GM18498 (cell line): ENCODE measurements at regions not wholly inside any gene's neighbourhood (a gene's known extent, or its start where the extent isn't known, plus 50 kb on each side); places are given as distances from the start of the nearest gene placed in this dataset.

Source experiments
- ATAC-seq: cut with Tn5 transposase; IDR thresholded peaks from one replicate; pipeline ENCODE4 v1.9.1; 2021; ENCODE audit warnings: mild to moderate bottlenecking, moderate library complexity; ENCODE audit not compliant: unreplicated experiment

- ATAC-seq = no peak
Observed at GRCh38 chrX:39609941-39610340, 487.8 kb downstream of the BCOR start.

- ATAC-seq = no peak
Observed at GRCh38 chrX:39611468-39611867, 486.3 kb downstream of the BCOR start.

GRCh38 chrX:39613482-39613995, 484.2 kb downstream of the BCOR start:
- ATAC-seq = peak; percentile 47

- ATAC-seq = peak; percentile 50
Observed at GRCh38 chrX:39613997-39614679, 483.6 kb downstream of the BCOR start.

GRCh38 chrX:39614680-39614998, 483.1 kb downstream of the BCOR start:
- ATAC-seq = no peak

GRCh38 chrX:39616098-39616729, 481.5 kb downstream of the BCOR start:
- ATAC-seq = peak; percentile 58

GRCh38 chrX:39616731-39617130, 481.0 kb downstream of the BCOR start:
- no peak for ATAC-seq

GRCh38 chrX:39618178-39618577, 479.6 kb downstream of the BCOR start:
- no peak for ATAC-seq

GRCh38 chrX:39619182-39620009, 478.4 kb downstream of the BCOR start:
- ATAC-seq = no peak

GRCh38 chrX:39624166-39624565, 473.6 kb downstream of the BCOR start:
- no peak for ATAC-seq

- no peak for ATAC-seq
Observed at GRCh38 chrX:39625810-39626209, 471.9 kb downstream of the BCOR start.

GRCh38 chrX:39626749-39627148, 471.0 kb downstream of the BCOR start:
- no peak for ATAC-seq

- no peak for ATAC-seq
Observed at GRCh38 chrX:39627257-39627656, 470.5 kb downstream of the BCOR start.

- no peak for ATAC-seq
Observed at GRCh38 chrX:39629001-39629400, 468.8 kb downstream of the BCOR start.

- no peak for ATAC-seq
Observed at GRCh38 chrX:39630344-39630743, 467.4 kb downstream of the BCOR start.

- ATAC-seq = no peak
Observed at GRCh38 chrX:39631276-39632229, 466.2 kb downstream of the BCOR start.

GRCh38 chrX:39633293-39633692, 464.5 kb downstream of the BCOR start:
- no peak for ATAC-seq

- no peak for ATAC-seq
Observed at GRCh38 chrX:39636481-39636880, 461.3 kb downstream of the BCOR start.

GRCh38 chrX:39638526-39638925, 459.2 kb downstream of the BCOR start:
- ATAC-seq = no peak

GRCh38 chrX:39639871-39640270, 457.9 kb downstream of the BCOR start:
- ATAC-seq = no peak

GRCh38 chrX:39640866-39641265, 456.9 kb downstream of the BCOR start:
- ATAC-seq = no peak
